ENCODE measurements at regions not wholly inside any gene's neighbourhood (a gene's known extent, or its start where the extent isn't known, plus 50 kb on each side); places are given as distances from the start of the nearest gene placed in this dataset.

DNA sequence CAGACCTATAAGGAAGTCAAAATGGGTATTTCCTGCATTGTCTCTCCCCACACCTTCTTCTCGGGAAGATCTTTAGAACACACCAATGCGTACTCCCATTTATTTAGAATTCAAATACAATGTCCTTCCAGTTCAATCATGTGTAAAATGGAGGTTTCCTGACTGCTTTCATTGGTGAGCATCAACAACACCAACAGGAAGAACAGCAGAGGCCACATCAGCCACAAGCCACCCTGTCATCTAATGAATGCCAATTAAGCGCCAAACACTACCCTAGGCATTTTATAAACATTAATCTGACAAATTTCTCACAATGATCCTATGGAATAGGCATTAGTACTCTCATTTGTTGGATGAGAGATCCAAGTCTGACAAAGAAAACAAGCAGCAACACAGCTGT is 68.4 kb upstream of the SMLR1 start:
- Histone ChIP-seq H3K27me3 (ENCODE audit: low read depth) (no peaks in the 10 kb centered on the region), H3K4me1 (no peaks in the 10 kb centered on the region), H3K4me3 (no peak overlapping the region), H3K27ac (no peak overlapping the region), H3K9me3 (no peaks in the 10 kb centered on the region), H3K36me3 (no peaks in the 10 kb centered on the region)
- DNase-seq (no peak), ATAC-seq (no peak)
- intact Hi-C loops (cut with DNase I), result no loop called here
- TF ChIP-seq, protein P1, sequence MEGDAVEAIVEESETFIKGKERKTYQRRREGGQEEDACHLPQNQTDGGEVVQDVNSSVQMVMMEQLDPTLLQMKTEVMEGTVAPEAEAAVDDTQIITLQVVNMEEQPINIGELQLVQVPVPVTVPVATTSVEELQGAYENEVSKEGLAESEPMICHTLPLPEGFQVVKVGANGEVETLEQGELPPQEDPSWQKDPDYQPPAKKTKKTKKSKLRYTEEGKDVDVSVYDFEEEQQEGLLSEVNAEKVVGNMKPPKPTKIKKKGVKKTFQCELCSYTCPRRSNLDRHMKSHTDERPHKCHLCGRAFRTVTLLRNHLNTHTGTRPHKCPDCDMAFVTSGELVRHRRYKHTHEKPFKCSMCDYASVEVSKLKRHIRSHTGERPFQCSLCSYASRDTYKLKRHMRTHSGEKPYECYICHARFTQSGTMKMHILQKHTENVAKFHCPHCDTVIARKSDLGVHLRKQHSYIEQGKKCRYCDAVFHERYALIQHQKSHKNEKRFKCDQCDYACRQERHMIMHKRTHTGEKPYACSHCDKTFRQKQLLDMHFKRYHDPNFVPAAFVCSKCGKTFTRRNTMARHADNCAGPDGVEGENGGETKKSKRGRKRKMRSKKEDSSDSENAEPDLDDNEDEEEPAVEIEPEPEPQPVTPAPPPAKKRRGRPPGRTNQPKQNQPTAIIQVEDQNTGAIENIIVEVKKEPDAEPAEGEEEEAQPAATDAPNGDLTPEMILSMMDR (IDR thresholded peaks at IDR 0.05), result no peak

DNA sequence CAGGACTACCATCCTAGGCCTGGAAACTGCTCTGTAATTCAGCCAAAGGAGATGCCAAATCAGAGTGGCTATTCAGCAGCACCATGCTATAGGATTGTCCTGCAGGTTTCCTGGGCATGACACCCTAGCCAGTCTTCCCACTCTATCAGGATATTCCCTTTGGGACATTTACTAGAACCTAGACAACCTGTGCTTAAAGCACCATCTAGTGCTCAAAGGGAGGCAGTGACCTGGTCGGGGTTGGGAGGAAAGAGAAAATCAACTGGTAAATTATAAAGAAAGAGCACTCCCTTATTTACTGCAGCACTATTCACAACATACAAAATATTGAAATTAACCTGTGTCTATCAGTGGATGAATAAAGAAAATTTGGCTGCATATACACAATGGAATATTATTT is 67.2 kb upstream of the SMLR1 start:
- H3K4me1 ChIP-seq, result no peaks in the 10 kb centered on the region
- H3K4me3 ChIP-seq, result no peak overlapping the region
- H3K36me3 ChIP-seq, result no peaks in the 10 kb centered on the region
- DNase-seq (no peak), ATAC-seq (peak in 1 of 2 donors; percentile 48)
- no peak overlapping the region for H3K27ac ChIP-seq
- no peaks in the 10 kb centered on the region for H3K9me3 ChIP-seq
- H3K27me3 ChIP-seq (ENCODE audit: low read depth), result no peaks in the 10 kb centered on the region
- TF ChIP-seq, protein P1 (IDR thresholded peaks at IDR 0.05), result peak; percentile 41
- intact Hi-C loops (cut with DNase I), result no loop called here

DNA sequence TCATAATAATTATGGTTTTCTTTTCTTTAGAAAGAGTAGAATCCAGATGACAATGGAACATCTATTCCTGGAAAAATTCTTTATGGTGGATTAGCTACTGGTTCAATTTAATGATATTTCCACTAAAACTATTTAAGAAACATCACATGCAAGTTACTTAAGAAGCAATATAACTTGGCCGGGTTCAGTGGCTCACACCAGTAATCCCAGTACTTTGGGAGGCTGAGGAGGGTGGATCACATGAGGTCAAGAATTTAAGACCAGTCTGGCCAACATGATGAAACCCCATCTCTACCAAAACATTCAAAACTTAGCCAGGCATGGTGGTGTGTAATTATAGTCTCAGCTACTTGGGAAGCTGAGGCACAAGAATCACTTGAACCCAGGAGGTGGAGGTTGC is 65.9 kb upstream of the SMLR1 start:
- Histone ChIP-seq H3K36me3 (no peaks in the 10 kb centered on the region), H3K4me1 (no peaks in the 10 kb centered on the region), H3K9me3 (no peaks in the 10 kb centered on the region), H3K27me3 (ENCODE audit: low read depth) (no peaks in the 10 kb centered on the region), H3K4me3 (no peak overlapping the region), H3K27ac (no peak overlapping the region)
- intact Hi-C loops (cut with DNase I), result no loop called here
- DNase-seq, result no peak
- TF ChIP-seq, protein P1 (IDR thresholded peaks at IDR 0.05), result no peak
- no peak for ATAC-seq

DNA sequence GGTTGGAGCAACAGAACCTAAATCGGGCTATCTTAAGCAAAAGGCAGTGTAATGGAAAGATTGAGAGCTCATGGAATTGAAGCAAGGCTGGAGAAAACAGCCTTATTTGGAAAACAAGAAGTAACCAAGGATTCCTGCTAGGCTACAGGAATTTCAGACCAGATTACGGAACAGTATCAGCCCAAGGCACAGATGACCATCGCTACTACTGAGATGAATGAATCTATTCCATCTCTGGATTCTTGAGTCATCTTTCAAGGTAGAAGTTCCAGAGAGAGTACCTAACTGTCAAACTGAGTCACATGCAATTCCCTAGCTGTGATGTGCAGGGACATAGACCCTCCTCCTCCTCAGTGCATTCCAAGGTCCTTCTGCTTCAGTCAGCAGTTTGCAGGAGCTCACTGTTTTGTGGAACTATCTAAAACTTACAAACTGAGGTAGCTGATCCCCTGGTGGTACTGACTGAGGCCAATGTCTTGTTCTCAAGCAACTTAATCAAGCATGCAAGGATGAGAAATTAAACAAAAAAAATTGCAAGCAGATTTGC is 62.0 kb upstream of the SMLR1 start:
- no peaks in the 10 kb centered on the region for H3K36me3 ChIP-seq
- DNase-seq (no peak), ATAC-seq (no peak)
- no peak overlapping the region for H3K4me3 ChIP-seq
- intact Hi-C loops (cut with DNase I), result no loop called here
- TF ChIP-seq, protein P1 (IDR thresholded peaks at IDR 0.05), result no peak
- H3K4me1 ChIP-seq, result no peaks in the 10 kb centered on the region
- no peak overlapping the region for H3K27ac ChIP-seq
- no peaks in the 10 kb centered on the region for H3K27me3 ChIP-seq (ENCODE audit: low read depth)
- H3K9me3 ChIP-seq, result no peaks in the 10 kb centered on the region

DNA sequence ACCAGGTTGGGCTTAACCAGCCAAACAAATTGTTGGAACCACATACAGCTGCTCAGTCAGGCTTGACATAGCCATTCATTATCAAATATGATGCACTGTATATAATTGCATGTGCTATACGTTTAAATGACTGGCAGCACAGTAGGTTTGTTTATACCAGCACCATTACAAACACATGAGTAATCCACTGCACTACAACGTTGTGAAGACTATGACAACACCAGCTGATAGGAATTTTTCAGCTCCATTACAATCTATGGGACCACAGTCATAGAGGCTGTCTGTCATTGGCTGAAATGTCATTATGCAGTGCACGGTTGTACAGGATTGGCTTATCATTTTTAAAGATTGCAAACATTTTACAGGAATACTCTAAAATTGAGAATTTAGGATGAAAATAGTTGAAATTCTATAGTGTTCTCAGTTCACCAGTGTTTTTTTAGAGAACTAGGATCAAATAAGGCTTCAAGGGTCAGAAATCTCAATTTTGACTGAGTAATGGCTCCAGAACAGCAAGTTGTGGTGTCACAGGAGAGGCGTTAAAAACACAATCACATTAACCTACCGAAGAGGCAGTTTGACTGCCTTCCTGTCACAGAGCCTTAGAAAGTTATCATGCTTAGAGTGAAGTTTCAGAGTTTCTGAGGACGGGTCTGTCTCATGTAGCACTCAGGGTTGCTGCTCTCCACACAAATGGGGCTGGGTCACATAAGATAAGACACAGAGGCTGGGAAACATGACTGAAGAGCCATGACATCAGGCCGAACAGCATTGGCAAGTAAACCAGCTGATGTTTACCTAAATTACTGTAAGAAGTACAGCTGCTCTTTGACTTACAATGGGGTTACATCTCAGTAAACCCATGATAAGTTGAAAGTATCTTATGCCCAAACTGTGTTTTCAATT is 60.7 kb upstream of the SMLR1 start:
- intact Hi-C loops (cut with DNase I), result no loop called here
- ATAC-seq (no peak), DNase-seq (no peak)
- TF ChIP-seq, protein P1 (IDR thresholded peaks at IDR 0.05), result no peak
- H3K9me3 ChIP-seq, result no peaks in the 10 kb centered on the region
- no peaks in the 10 kb centered on the region for H3K27me3 ChIP-seq (ENCODE audit: low read depth)
- no peak overlapping the region for H3K27ac ChIP-seq
- H3K36me3 ChIP-seq, result no peaks in the 10 kb centered on the region
- H3K4me1 ChIP-seq, result no peaks in the 10 kb centered on the region
- no peak overlapping the region for H3K4me3 ChIP-seq
